ENCODE measurements at regions not wholly inside any gene's neighbourhood (a gene's known extent, or its start where the extent isn't known, plus 50 kb on each side); places are given as distances from the start of the nearest gene placed in this dataset.

DNA sequence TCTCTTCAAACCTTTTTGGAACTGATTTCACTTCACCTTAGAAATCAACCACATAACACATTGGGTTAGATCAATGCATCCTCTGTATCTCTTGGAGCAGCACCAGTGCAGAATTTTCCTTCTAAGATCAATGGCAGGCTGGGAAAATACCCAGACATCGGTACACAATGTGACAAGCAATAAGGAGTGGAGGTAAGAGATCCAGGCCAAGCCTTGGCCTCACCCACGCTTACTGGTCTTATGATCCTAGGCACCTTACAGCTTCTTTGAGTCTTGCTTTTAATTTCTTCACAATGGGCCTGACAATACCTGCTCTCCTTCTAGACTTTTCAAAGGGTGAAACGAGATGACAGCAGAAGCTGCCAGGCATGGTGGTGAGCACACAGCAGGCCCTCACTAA lies 232.0 kb downstream of the LACC1 start:
- no peak overlapping the region for H3K9ac ChIP-seq (ENCODE audit: low read length)
- H3K36me3 ChIP-seq (ENCODE audit: control insufficient read depth, insufficient read depth, low read length) = no peaks in the 10 kb centered on the region
- no peaks in the 10 kb centered on the region for H3K27me3 ChIP-seq (ENCODE audit: control insufficient read depth, insufficient read depth, low read length)
- H3K27ac ChIP-seq (ENCODE audit: low read depth, low read length) = no peak overlapping the region
- peak overlapping the region; percentile 2 for H3K4me3 ChIP-seq (ENCODE audit: low read length)
- no peaks in the 10 kb centered on the region for H3K4me1 ChIP-seq (ENCODE audit: control insufficient read depth, insufficient read depth, low read length)

DNA sequence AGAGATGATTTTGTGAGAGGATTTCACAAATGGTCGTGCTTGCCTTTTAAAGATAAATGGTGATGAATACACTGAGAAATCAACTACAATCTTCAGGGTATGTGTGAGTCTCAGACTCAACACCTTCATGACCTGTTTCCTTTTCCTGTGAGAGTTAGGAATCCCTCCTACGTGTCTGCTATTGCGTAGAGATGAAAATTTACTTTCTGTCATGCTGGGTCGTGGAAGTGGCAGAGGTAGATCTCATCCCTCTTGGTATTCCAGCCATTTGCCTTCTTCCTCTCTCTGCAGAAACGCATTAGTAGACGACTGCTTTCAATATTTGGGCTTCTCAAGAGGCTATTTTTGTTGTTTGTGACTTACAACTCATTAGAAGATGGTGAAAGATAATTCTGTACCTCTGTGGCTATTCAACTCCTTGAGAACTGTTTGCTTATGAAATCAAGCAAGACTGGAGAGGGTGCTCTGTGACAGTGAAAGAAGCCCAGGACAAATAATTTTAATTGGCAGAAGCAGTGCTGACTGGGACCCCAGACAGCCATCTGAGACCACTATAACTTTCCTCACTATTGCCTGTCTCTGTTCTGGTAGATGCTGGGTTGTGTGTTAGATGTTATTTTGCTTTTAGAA lies 233.1 kb downstream of the LACC1 start:
- Histone ChIP-seq H3K27me3 (ENCODE audit: control insufficient read depth, insufficient read depth, low read length) (no peaks in the 10 kb centered on the region), H3K27ac (ENCODE audit: low read depth, low read length) (no peak overlapping the region), H3K4me1 (ENCODE audit: control insufficient read depth, insufficient read depth, low read length) (no peaks in the 10 kb centered on the region), H3K36me3 (ENCODE audit: control insufficient read depth, insufficient read depth, low read length) (no peaks in the 10 kb centered on the region), H3K4me3 (ENCODE audit: low read length) (no peak overlapping the region), H3K9ac (ENCODE audit: low read length) (no peak overlapping the region)

DNA sequence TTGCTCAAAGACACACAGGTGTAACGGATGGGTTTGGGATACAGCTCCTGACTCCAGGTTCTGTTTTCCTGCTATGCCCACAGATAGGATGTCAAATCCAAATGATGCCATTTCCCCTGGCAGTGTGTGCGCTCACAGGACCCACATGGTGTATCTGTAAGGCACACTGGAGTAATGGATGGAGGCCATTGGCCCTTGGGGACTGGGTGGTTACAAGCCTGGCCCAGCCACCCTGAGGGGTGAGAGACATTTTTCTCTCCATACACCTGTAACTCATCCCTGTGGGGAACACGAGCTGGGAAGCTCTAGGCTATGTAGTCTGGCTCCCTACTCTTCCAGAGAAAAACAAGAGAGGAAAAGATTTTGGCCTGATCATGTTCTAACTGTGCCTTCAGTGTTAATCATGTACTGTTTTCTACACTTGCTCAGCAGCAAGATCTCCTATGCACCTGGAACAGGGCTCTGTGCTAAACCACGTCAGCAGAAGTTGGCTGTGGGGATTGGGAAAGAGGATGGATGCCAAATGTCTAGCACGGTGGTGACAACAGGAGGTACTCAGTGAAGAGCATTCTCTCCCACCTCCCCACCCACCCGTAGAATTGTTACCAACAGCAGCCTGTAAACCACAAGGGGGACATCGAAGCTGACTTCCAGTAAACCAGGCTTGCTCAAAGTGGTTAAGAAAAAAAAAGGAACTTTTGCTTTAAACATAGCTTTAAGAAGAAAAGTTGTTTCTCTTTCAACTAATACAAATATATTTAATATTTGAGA lies 237.0 kb downstream of the LACC1 start:
- Histone ChIP-seq H3K27me3 (ENCODE audit: control insufficient read depth, insufficient read depth, low read length) (no peaks in the 10 kb centered on the region), H3K4me1 (ENCODE audit: control insufficient read depth, insufficient read depth, low read length) (no peaks in the 10 kb centered on the region), H3K27ac (ENCODE audit: low read depth, low read length) (no peak overlapping the region), H3K9ac (ENCODE audit: low read length) (no peak overlapping the region), H3K4me3 (ENCODE audit: low read length) (no peak overlapping the region), H3K36me3 (ENCODE audit: control insufficient read depth, insufficient read depth, low read length) (no peaks in the 10 kb centered on the region)

DNA sequence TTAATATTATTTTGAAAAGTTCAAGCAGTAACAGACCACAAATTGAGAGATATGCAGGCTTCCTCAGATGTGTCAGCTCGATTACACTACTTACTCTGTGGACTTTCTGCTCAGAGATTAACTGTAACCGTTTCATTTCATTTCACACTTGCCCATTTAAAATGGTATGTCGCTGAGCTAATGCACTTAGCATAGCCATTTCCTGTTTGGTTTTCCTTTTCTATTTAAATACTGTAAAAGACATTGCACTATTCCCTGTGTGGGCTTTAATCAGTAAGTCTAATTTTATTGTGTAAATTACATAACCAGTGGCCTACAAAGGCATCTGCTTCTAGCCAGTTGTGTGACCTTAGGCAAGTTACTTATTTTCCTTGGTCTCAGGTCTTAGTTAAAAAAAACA lies 237.6 kb downstream of the LACC1 start:
- Histone ChIP-seq H3K4me3 (ENCODE audit: low read length) (no peak overlapping the region), H3K27me3 (ENCODE audit: control insufficient read depth, insufficient read depth, low read length) (no peaks in the 10 kb centered on the region), H3K36me3 (ENCODE audit: control insufficient read depth, insufficient read depth, low read length) (no peaks in the 10 kb centered on the region), H3K9ac (ENCODE audit: low read length) (no peak overlapping the region), H3K4me1 (ENCODE audit: control insufficient read depth, insufficient read depth, low read length) (no peaks in the 10 kb centered on the region), H3K27ac (ENCODE audit: low read depth, low read length) (no peak overlapping the region)

DNA sequence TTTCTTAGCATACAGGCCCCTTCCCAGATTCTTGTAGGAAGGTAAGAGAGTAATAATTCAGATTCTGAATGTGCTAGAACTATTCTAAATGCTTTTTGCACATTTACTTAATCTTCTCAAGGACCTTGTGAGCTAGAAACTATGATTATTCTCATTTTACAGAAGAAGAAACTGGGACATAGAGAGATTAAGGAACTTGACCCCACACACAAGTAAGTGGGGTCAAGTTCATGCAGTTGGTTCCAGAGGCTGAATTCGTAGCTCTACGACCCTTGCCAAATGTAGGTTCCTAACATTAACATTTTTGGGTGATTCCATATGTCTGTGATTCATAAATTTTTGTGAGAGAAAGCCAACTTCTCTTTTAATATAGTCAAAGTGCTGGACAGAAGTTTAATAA lies 238.1 kb downstream of the LACC1 start:
- no peak overlapping the region for H3K27ac ChIP-seq (ENCODE audit: low read depth, low read length)

DNA sequence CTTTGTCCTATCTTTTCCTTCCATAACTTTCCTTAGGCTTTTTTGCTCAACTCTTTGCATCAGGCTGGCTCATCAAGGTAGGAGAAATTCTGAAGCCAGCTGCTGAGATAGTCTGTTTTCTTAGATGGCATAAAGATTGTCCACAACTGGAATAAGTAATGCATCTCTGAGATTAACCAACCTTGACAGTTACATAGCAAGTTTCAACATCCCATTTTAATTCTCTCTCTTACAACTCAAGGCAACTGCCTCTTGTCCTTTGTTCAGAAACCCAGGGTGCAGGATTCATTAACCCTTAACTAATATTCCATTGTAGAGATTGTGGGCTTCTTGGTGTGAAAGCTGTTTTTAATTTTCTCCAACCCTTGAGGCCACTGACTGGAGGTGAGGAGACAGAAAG lies 239.2 kb downstream of the LACC1 start:
- H3K27me3 ChIP-seq (ENCODE audit: control insufficient read depth, insufficient read depth, low read length) = no peaks in the 10 kb centered on the region
- no peaks in the 10 kb centered on the region for H3K4me1 ChIP-seq (ENCODE audit: control insufficient read depth, insufficient read depth, low read length)
- no peak overlapping the region for H3K27ac ChIP-seq (ENCODE audit: low read depth, low read length)
- H3K36me3 ChIP-seq (ENCODE audit: control insufficient read depth, insufficient read depth, low read length) = no peaks in the 10 kb centered on the region
- no peak overlapping the region for H3K9ac ChIP-seq (ENCODE audit: low read length)
- H3K4me3 ChIP-seq (ENCODE audit: low read length) = no peak overlapping the region

More for the DNA sequence above, 238.1 kb downstream of the LACC1 start:
- Histone ChIP-seq H3K4me1 (ENCODE audit: control insufficient read depth, insufficient read depth, low read length) (no peaks in the 10 kb centered on the region), H3K27me3 (ENCODE audit: control insufficient read depth, insufficient read depth, low read length) (no peaks in the 10 kb centered on the region), H3K9ac (ENCODE audit: low read length) (no peak overlapping the region), H3K4me3 (ENCODE audit: low read length) (no peak overlapping the region), H3K36me3 (ENCODE audit: control insufficient read depth, insufficient read depth, low read length) (no peaks in the 10 kb centered on the region)

DNA sequence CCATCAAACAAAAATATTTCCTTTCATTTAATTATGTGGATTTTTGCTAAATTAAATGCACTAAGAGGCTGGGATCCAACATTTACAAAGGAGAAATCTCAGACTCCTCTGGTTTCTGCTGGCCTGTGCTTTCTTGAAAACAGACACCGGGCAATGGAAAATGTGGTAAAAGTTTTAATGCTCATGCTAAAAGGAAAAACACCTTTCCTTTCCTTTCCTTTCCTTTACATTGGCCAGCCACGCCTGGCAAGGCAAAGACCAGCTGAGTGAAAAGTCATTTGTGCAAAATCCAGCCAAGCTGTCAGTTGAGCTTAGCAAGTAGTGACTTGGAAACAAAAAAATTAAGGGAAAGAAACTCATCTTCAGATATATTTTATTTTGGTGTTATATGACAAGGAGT lies 240.3 kb downstream of the LACC1 start:
- Histone ChIP-seq H3K4me1 (ENCODE audit: control insufficient read depth, insufficient read depth, low read length) (no peaks in the 10 kb centered on the region), H3K36me3 (ENCODE audit: control insufficient read depth, insufficient read depth, low read length) (no peaks in the 10 kb centered on the region), H3K27me3 (ENCODE audit: control insufficient read depth, insufficient read depth, low read length) (no peaks in the 10 kb centered on the region), H3K4me3 (ENCODE audit: low read length) (no peak overlapping the region), H3K27ac (ENCODE audit: low read depth, low read length) (no peak overlapping the region), H3K9ac (ENCODE audit: low read length) (no peak overlapping the region)

DNA sequence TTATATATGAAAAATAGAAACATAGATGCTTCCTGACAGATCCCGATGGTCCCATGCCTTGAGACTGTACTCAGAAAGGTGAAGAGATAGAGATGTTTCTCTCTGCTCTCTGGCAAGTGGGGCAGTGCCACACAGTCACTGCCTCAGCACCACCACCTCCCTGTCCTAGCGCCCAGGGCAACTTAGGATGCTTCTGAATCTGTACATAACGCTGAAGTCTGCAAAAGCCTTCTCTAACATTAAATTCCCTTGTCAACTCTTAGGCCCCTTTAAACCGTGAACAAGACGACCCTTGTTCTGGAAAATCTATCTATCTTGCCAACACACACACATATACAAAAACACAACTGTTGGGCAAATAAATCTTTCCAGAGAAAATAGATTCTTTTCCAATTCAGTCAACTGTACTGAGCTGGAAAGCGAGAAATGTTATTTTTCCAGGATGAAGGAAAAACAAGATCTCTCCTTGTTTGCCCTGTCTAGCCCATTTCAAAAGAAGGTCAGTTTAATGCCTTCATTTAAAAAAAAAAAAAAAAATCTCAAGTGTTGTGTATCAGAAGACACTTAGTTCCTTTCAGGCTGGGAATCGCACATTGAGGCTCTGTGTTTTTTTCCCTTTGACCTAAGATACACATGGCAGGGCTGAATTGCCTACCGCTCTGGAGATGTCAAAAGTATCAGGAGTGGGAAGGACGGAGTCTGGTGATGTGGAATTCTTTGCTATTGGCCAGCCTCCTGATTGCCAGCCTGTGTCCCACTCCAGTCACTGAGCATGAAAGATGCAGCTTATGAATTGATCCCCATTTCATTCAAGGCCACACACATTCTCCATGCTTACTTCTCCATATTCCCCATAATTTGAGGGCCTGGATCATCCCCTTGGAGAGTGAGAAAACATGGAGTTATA lies 241.4 kb downstream of the LACC1 start:
- Histone ChIP-seq H3K27me3 (ENCODE audit: control insufficient read depth, insufficient read depth, low read length) (no peaks in the 10 kb centered on the region), H3K36me3 (ENCODE audit: control insufficient read depth, insufficient read depth, low read length) (no peaks in the 10 kb centered on the region), H3K27ac (ENCODE audit: low read depth, low read length) (no peak overlapping the region), H3K4me1 (ENCODE audit: control insufficient read depth, insufficient read depth, low read length) (no peaks in the 10 kb centered on the region), H3K9ac (ENCODE audit: low read length) (no peak overlapping the region), H3K4me3 (ENCODE audit: low read length) (no peak overlapping the region)

DNA sequence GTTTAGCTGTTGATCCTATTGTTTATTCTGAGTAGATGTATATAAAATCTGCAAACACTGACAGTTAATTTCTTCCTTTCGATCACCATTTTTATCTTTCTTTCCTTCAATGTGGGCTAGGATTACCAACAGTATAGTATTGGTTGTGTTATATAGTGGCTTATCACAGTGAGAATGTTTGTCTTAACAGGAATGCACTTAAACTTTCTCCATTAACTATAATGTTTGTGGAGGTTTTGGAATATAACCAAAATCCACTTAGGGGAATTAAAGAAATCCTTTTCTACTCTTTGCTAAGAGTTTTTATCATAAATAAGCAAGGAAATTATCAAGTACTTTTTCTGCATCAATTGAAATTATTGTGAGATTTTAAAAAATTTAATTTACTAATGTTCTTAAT lies 244.6 kb downstream of the LACC1 start:
- Histone ChIP-seq H3K27me3 (ENCODE audit: control insufficient read depth, insufficient read depth, low read length) (no peaks in the 10 kb centered on the region), H3K4me3 (ENCODE audit: low read length) (no peak overlapping the region), H3K9ac (ENCODE audit: low read length) (no peak overlapping the region)

DNA sequence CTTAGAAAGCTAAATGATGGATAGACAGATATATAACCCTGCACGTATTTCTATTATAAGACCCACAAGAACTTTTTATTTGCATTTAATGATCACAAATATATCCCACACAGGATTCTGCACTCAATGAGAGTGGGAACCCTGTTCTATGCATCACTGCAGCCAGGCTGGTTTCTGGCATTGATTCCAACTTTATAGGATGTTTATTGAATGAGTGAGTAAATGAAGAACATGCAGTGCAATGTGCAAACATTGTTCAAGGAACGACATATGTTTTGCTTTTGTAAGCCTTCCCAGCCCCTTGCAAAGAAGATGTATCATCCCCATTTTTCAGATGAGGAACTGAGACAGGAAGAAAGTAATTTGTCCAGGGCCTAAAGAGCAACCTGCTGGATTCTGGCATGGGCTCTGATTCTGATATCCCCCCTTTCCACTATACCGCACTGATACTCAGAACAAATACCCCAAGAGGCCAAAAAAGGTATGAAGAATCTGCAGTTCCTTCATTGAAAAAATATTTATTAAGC lies 246.3 kb downstream of the LACC1 start:
- H3K27me3 ChIP-seq (ENCODE audit: control insufficient read depth, insufficient read depth, low read length) = no peaks in the 10 kb centered on the region
- H3K4me3 ChIP-seq (ENCODE audit: low read length) = no peak overlapping the region
- no peak overlapping the region for H3K9ac ChIP-seq (ENCODE audit: low read length)
- H3K36me3 ChIP-seq (ENCODE audit: control insufficient read depth, insufficient read depth, low read length) = no peaks in the 10 kb centered on the region
- H3K27ac ChIP-seq (ENCODE audit: low read depth, low read length) = no peak overlapping the region
- peaks cover 7% of the 10 kb centered on the region for H3K4me1 ChIP-seq (ENCODE audit: control insufficient read depth, insufficient read depth, low read length)

More for the DNA sequence above, 244.6 kb downstream of the LACC1 start:
- Histone ChIP-seq H3K36me3 (ENCODE audit: control insufficient read depth, insufficient read depth, low read length) (no peaks in the 10 kb centered on the region), H3K4me1 (ENCODE audit: control insufficient read depth, insufficient read depth, low read length) (peaks cover 7% of the 10 kb centered on the region), H3K27ac (ENCODE audit: low read depth, low read length) (no peak overlapping the region)

DNA sequence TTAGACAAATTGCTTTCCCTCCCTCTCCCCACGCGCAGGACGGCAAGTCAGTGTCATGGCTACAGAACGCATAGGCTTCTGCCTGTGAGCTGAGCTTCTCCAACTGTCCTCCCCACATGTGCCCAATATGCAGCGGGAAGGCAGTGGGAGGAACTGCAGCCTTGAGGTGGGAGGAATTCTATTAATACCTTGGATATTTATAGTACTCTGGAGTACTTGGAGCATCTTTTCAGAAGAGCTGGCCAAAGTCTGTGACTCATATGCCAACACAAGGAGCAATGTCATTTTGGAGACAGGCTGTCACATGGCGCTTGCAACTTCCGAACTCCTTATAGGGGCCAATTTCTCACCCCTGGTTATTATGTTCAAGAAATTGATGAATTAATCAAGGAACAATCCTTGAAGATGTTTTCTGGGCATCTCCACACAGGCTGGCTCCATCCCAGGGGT lies 245.0 kb upstream of the SERP2 start:
- Histone ChIP-seq H3K27ac (ENCODE audit: low read depth, low read length) (no peak overlapping the region), H3K4me1 (ENCODE audit: control insufficient read depth, insufficient read depth, low read length) (peaks cover 7% of the 10 kb centered on the region), H3K9ac (ENCODE audit: low read length) (no peak overlapping the region)

DNA sequence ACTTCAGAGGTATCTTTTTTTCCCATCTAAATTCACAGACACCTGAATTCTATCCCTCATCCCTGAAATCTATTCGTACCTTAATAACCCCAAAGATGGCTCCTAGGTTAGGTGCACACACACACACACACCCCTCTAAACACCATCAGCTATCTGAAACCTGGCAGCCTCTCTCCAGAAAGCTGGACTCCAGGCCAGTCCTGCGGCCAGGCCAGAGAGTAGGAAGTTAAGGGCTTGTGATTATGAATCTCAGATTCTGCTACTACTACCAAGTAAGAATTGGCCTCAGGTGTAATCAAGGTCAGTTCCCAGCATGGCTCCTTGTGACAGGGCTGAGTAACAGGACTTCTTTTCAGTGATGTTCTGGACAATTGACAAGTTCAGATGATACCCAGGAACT lies 244.2 kb upstream of the SERP2 start:
- Histone ChIP-seq H3K27ac (ENCODE audit: low read depth, low read length) (no peak overlapping the region), H3K4me3 (ENCODE audit: low read length) (no peak overlapping the region), H3K27me3 (ENCODE audit: control insufficient read depth, insufficient read depth, low read length) (no peaks in the 10 kb centered on the region), H3K4me1 (ENCODE audit: control insufficient read depth, insufficient read depth, low read length) (peaks cover 7% of the 10 kb centered on the region), H3K9ac (ENCODE audit: low read length) (no peak overlapping the region), H3K36me3 (ENCODE audit: control insufficient read depth, insufficient read depth, low read length) (no peaks in the 10 kb centered on the region)

More for the DNA sequence above, 245.0 kb upstream of the SERP2 start:
- no peak overlapping the region for H3K4me3 ChIP-seq (ENCODE audit: low read length)
- no peaks in the 10 kb centered on the region for H3K27me3 ChIP-seq (ENCODE audit: control insufficient read depth, insufficient read depth, low read length)
- H3K36me3 ChIP-seq (ENCODE audit: control insufficient read depth, insufficient read depth, low read length) = no peaks in the 10 kb centered on the region

Measured in rectal smooth muscle tissue (tissue), 1 donor.